Calu3 (cell line): ENCODE measurements at regions not wholly inside any gene's neighbourhood (a gene's known extent, or its start where the extent isn't known, plus 50 kb on each side); places are given as distances from the start of the nearest gene placed in this dataset.

Source experiments
- BruUV-seq: library from RNA; stranded (reverse); fragments of 400-500 nt; replicated peaks from 2 replicates; lab custom pipeline; 2021; lab: Mats Ljungman, UMichigan
- CTCF ChIA-PET: fragments of 300-600 bp; sonication (Branson Sonifier 250); formaldehyde crosslinking; loops from one replicate; lab custom pipeline; 2022; ENCODE audit warnings: antibody characterized with exemption; lab: Charles Lee
- DNase-seq: peaks from one replicate; pipeline ENCODE4 v3.0.0; 2022
- H3K27ac Mint-ChIP-seq: one replicate; pipeline ENCODE4 v1.8.0; 2022; ENCODE audit warnings: mixed read lengths; ENCODE audit not compliant: unreplicated experiment
- H3K27me3 Mint-ChIP-seq: one replicate; pipeline ENCODE4 v1.8.0; 2022; ENCODE audit warnings: mixed read lengths; ENCODE audit not compliant: unreplicated experiment
- H3K36me3 Mint-ChIP-seq: one replicate; pipeline ENCODE4 v1.8.0; 2022; ENCODE audit warnings: mild to moderate bottlenecking, moderate library complexity, mixed read lengths; ENCODE audit not compliant: insufficient read depth, unreplicated experiment
- H3K4me1 Mint-ChIP-seq: one replicate; pipeline ENCODE4 v1.8.0; 2022; ENCODE audit warnings: mild to moderate bottlenecking, low read depth, mixed read lengths; ENCODE audit not compliant: unreplicated experiment
- H3K4me3 Mint-ChIP-seq: one replicate; pipeline ENCODE4 v1.8.0; 2022; ENCODE audit warnings: mild to moderate bottlenecking, low read depth, moderate library complexity, mixed read lengths; ENCODE audit not compliant: unreplicated experiment
- H3K9me3 Mint-ChIP-seq: one replicate; pipeline ENCODE4 v1.8.0; 2022; ENCODE audit warnings: low read depth, mixed read lengths; ENCODE audit not compliant: unreplicated experiment
- intact Hi-C: fragments of 100-400 bp; cut with micrococcal nuclease; formaldehyde crosslinking; loops from one replicate; pipeline ENCODE4 v1.10.0; 2022; ENCODE audit not compliant: unreplicated experiment
- TF ChIP-seq, protein P1 (sequence below): fragments of 200-600 bp; IDR thresholded peaks from one replicate; pipeline ENCODE4 v1.8.0; 2022; ENCODE audit warnings: antibody characterized with exemption; ENCODE audit not compliant: unreplicated experiment

DNA sequence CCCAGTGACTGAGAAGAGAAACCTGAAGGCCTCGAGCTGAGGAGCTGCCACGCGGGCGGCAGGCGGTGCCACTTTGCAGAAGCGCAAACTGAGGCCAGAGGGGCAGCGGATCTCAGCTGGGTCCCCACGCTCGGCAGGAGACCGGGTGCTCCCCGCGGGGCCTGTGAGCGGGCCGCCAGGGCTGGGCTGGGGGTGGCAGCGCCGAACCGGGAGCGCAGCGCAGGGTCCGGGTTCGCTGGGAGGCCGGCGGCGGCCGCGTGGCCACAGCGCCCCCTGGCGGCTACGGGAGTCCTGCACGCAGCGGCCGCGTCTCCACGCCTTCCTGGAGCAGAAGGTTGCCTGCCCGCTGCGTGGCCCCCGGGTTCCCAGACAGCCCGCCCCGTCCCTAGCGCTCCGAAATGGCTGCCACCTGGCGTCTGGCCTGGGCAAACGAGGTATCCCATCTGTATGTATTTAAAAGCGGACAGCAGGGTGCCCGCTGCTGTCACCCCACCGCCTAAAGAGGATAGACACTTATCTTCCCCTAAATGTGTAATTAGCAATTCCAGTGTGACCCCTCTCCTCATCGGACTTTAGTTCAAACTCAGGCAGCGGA is 96.1 kb upstream of the CDH5 start:
- Mint-ChIP-seq H3K4me1 (peaks cover 24% of the 10 kb centered on the region), H3K36me3 (peaks cover 5% of the 10 kb centered on the region), H3K27ac (no peak overlapping the region), H3K4me3 (peak overlapping the region; percentile 11), H3K9me3 (no peaks in the 10 kb centered on the region), H3K27me3 (peaks cover 68% of the 10 kb centered on the region)
- no TSS peak for BruUV-seq
- CTCF ChIA-PET = no interaction called here
- TF ChIP-seq, protein P1, sequence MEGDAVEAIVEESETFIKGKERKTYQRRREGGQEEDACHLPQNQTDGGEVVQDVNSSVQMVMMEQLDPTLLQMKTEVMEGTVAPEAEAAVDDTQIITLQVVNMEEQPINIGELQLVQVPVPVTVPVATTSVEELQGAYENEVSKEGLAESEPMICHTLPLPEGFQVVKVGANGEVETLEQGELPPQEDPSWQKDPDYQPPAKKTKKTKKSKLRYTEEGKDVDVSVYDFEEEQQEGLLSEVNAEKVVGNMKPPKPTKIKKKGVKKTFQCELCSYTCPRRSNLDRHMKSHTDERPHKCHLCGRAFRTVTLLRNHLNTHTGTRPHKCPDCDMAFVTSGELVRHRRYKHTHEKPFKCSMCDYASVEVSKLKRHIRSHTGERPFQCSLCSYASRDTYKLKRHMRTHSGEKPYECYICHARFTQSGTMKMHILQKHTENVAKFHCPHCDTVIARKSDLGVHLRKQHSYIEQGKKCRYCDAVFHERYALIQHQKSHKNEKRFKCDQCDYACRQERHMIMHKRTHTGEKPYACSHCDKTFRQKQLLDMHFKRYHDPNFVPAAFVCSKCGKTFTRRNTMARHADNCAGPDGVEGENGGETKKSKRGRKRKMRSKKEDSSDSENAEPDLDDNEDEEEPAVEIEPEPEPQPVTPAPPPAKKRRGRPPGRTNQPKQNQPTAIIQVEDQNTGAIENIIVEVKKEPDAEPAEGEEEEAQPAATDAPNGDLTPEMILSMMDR = peak; percentile 99
- DNase-seq = peak; percentile 90
- intact Hi-C loops = loop anchor here (10.0 kb wide), 1 partner anchor 1156 kb away; no protein-coding TSS in a partner anchor

DNA sequence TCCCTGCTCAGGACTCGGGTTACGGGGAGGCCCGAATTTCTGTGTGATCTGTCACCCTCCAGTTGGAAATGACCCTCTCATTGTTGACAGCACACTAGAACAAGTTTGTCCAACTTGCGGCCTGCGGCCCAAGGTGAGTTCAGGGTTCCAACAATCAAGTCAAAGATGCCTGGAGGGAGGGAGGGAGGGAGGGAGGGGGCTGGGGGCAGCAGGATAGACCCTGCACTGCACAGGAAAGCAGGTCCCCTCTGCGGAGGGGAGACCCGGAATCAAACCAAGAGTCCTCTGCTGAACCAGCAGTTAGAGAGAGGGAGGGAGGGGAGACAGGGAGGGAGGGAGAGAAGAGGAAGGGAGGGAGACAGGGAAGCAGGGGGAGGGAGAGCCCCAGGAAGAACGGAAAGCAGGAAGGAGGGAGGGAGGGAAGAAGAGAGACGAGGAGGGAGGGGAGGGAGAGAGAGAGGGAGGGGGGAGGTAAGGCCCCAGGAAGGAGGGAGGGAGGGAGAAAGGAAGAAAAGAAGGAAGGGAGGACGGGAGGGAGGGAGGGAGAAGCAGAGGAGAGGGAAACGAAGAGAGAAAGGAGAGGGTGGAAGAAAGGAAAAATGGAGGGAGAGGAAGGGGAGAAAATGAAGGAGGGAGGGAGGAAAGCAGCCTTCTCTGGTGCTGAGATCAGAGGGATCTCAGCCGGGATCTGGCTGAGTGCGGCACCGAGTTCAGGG is 96.7 kb upstream of the CDH5 start:
- Mint-ChIP-seq H3K27ac (no peak overlapping the region), H3K27me3 (peaks cover 74% of the 10 kb centered on the region), H3K4me3 (peak overlapping the region; percentile 11), H3K9me3 (no peaks in the 10 kb centered on the region), H3K4me1 (peaks cover 17% of the 10 kb centered on the region), H3K36me3 (peaks cover 5% of the 10 kb centered on the region)
- no peak for DNase-seq
- BruUV-seq = no TSS peak
- TF ChIP-seq, protein P1 = no peak
- CTCF ChIA-PET = no interaction called here
- intact Hi-C loops = loop anchor here (10.0 kb wide), 1 partner anchor 1155 kb away; no protein-coding TSS in a partner anchor

DNA sequence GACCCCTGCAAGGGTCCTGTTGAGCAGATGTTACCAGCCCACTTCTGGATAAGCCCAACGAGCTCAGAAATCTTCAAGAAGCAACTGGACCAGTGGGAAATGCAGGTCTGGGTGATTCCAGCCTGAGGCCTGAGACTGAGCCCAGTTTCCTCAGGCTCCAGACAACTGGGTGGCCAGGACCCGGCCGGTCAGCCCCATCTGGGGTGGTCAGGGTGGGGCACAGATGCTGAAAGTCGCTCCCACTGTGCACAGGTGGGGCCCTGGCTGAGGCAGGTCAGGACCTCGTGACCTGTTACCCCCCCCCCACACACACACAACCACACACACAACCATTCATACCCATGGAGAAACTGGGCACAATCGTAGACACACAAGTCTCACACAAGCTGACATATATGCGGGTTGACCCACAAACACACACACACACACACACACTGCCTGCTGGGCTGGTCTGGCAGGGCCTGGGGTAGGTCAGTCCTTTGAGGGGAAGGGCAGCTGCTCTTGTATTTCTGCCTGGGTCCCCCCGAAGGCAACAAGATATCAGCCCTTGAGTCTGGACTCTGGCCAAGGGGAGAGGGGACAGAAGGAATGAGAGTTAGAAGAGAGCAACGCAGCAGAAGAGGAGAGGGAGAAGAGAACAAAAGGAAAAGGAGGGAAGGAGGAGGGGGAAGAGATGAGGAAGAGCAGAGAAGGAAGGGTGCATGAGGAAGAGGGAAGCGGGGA is 99.0 kb upstream of the CDH5 start:
- TF ChIP-seq, protein P1 = no peak
- H3K9me3 Mint-ChIP-seq = no peaks in the 10 kb centered on the region
- intact Hi-C loops = no loop called here
- CTCF ChIA-PET = interaction anchor here (0.9 kb wide), 1 partner anchor 18 kb away, joined by 3 read pairs; no protein-coding TSS in a partner anchor
- no peak overlapping the region for H3K27ac Mint-ChIP-seq
- peaks cover 9% of the 10 kb centered on the region for H3K4me1 Mint-ChIP-seq
- H3K36me3 Mint-ChIP-seq = peaks cover 1% of the 10 kb centered on the region
- H3K27me3 Mint-ChIP-seq = peaks cover 90% of the 10 kb centered on the region
- DNase-seq = no peak
- BruUV-seq = no TSS peak
- no peak overlapping the region for H3K4me3 Mint-ChIP-seq

DNA sequence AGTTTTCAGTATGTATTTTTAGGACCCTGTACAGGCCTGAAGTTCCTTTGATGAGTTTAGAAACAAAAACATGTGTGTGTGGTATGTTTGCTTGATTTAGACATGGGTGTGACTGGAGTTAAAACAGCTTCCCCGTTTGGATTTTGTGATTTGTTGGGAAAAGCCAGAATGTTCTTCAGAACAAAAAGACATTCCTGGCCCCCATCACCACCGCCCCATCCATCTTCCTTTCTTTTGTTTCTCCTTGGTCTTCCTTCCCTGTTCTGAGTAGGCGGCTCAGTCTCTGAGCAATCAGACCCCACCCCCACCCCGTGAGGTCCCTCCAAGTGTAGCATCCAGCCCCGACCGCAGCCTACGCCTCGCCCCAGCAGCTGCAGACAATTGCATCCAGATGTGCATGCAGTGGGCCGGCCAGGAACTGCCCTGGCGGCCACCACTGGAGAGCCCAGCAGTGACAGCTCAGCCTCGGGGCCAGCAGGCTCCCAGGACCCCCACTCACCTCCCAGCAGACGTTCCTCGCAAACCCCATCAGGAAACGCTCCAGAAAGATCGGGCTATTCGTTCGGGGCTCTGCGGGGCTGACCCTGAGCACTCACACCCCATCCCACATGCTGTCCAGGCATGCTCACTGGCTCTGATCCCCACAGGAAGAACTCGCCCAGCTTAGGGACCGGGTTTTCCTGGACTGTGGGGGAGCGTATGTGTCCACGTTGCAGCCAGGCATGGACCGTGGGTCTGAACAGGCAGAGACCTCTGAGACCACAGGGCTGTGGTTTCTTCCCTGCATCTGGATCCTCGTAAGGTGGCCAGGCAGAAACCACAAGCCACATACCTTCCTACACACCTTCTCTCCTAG is 99.8 kb upstream of the CDH5 start:
- peaks cover 9% of the 10 kb centered on the region for H3K4me1 Mint-ChIP-seq
- H3K4me3 Mint-ChIP-seq = no peak overlapping the region
- peaks cover 94% of the 10 kb centered on the region for H3K27me3 Mint-ChIP-seq
- H3K27ac Mint-ChIP-seq = no peak overlapping the region
- no peaks in the 10 kb centered on the region for H3K9me3 Mint-ChIP-seq
- H3K36me3 Mint-ChIP-seq = no peaks in the 10 kb centered on the region
- BruUV-seq = no TSS peak
- intact Hi-C loops = no loop called here
- TF ChIP-seq, protein P1 = no peak
- no peak for DNase-seq
- CTCF ChIA-PET = interaction anchor here (0.7 to 0.9 kb wide), 2 partner anchors 17 to 1735 kb away, joined by 3 read pairs; no protein-coding TSS in a partner anchor
